ENCODE measurements at regions not wholly inside any gene's neighbourhood (a gene's known extent, or its start where the extent isn't known, plus 50 kb on each side); places are given as distances from the start of the nearest gene placed in this dataset.
"Not testable (repeated sequence)": the region's sequence is repeated elsewhere in the genome, so short reads cannot be mapped to it uniquely, and the experiment has no call there.

- in situ Hi-C loops (cut with HindIII; ENCODE audit: low pct_unique_long_range_greater_than_20kb, low sequenced_read_pairs) = no loop called here
- DNase-seq (ENCODE audit: low read depth) = no peak
Measured at GRCh38 chr2:16090650-16091575, 150.6 kb downstream of the MYCN start.

- DNase-seq (ENCODE audit: low read depth); in situ Hi-C loops (cut with HindIII; ENCODE audit: low pct_unique_long_range_greater_than_20kb, low sequenced_read_pairs): not testable (repeated sequence)
Measured at GRCh38 chr2:16089491-16089890, 149.1 kb downstream of the MYCN start.

- in situ Hi-C loops (cut with HindIII; ENCODE audit: low pct_unique_long_range_greater_than_20kb, low sequenced_read_pairs) = no loop called here
- DNase-seq (ENCODE audit: low read depth) = no peak
Measured at GRCh38 chr2:16088802-16089112, 148.4 kb downstream of the MYCN start.

- in situ Hi-C loops (cut with HindIII; ENCODE audit: low pct_unique_long_range_greater_than_20kb, low sequenced_read_pairs) = no loop called here
- DNase-seq (ENCODE audit: low read depth) = no peak
Measured at GRCh38 chr2:16088035-16088801, 147.9 kb downstream of the MYCN start.

- DNase-seq (ENCODE audit: low read depth); in situ Hi-C loops (cut with HindIII; ENCODE audit: low pct_unique_long_range_greater_than_20kb, low sequenced_read_pairs): not testable (repeated sequence)
Measured at GRCh38 chr2:16086136-16086535, 145.8 kb downstream of the MYCN start.

GRCh38 chr2:16085073-16085472 lies 144.7 kb downstream of the MYCN start:
- in situ Hi-C loops (cut with HindIII; ENCODE audit: low pct_unique_long_range_greater_than_20kb, low sequenced_read_pairs) = no loop called here
- DNase-seq (ENCODE audit: low read depth) = no peak

- no peak for DNase-seq (ENCODE audit: low read depth)
- in situ Hi-C loops (cut with HindIII; ENCODE audit: low pct_unique_long_range_greater_than_20kb, low sequenced_read_pairs) = no loop called here
Measured at GRCh38 chr2:16084274-16084673, 143.9 kb downstream of the MYCN start.

- in situ Hi-C loops (cut with HindIII; ENCODE audit: low pct_unique_long_range_greater_than_20kb, low sequenced_read_pairs) = no loop called here
- DNase-seq (ENCODE audit: low read depth) = no peak
Measured at GRCh38 chr2:16082276-16082675, 141.9 kb downstream of the MYCN start.

- no peak for DNase-seq (ENCODE audit: low read depth)
- in situ Hi-C loops (cut with HindIII; ENCODE audit: low pct_unique_long_range_greater_than_20kb, low sequenced_read_pairs) = no loop called here
Measured at GRCh38 chr2:16081316-16082200, 141.2 kb downstream of the MYCN start.

- in situ Hi-C loops (cut with HindIII; ENCODE audit: low pct_unique_long_range_greater_than_20kb, low sequenced_read_pairs) = no loop called here
- DNase-seq (ENCODE audit: low read depth) = no peak
Measured at GRCh38 chr2:16080516-16080915, 140.2 kb downstream of the MYCN start.

GRCh38 chr2:16080071-16080470 lies 139.7 kb downstream of the MYCN start:
- DNase-seq (ENCODE audit: low read depth) = no peak
- in situ Hi-C loops (cut with HindIII; ENCODE audit: low pct_unique_long_range_greater_than_20kb, low sequenced_read_pairs) = no loop called here

- in situ Hi-C loops (cut with HindIII; ENCODE audit: low pct_unique_long_range_greater_than_20kb, low sequenced_read_pairs) = no loop called here
- no peak for DNase-seq (ENCODE audit: low read depth)
Measured at GRCh38 chr2:16079637-16080036, 139.3 kb downstream of the MYCN start.

GRCh38 chr2:16077601-16078000 lies 137.3 kb downstream of the MYCN start:
- in situ Hi-C loops (cut with HindIII; ENCODE audit: low pct_unique_long_range_greater_than_20kb, low sequenced_read_pairs) = no loop called here
- DNase-seq (ENCODE audit: low read depth) = no peak

- no peak for DNase-seq (ENCODE audit: low read depth)
- in situ Hi-C loops (cut with HindIII; ENCODE audit: low pct_unique_long_range_greater_than_20kb, low sequenced_read_pairs) = no loop called here
Measured at GRCh38 chr2:16076911-16077310, 136.6 kb downstream of the MYCN start.

- no peak for DNase-seq (ENCODE audit: low read depth)
- in situ Hi-C loops (cut with HindIII; ENCODE audit: low pct_unique_long_range_greater_than_20kb, low sequenced_read_pairs) = no loop called here
Measured at GRCh38 chr2:16075045-16076012, 135.0 kb downstream of the MYCN start.

GRCh38 chr2:16073921-16074425 lies 133.6 kb downstream of the MYCN start:
- no peak for DNase-seq (ENCODE audit: low read depth)
- in situ Hi-C loops (cut with HindIII; ENCODE audit: low pct_unique_long_range_greater_than_20kb, low sequenced_read_pairs) = no loop called here

GRCh38 chr2:16073471-16073870 lies 133.1 kb downstream of the MYCN start:
- in situ Hi-C loops (cut with HindIII; ENCODE audit: low pct_unique_long_range_greater_than_20kb, low sequenced_read_pairs) = no loop called here
- DNase-seq (ENCODE audit: low read depth) = no peak
